GM18517 (cell line): ENCODE measurements at regions not wholly inside any gene's neighbourhood (a gene's known extent, or its start where the extent isn't known, plus 50 kb on each side); places are given as distances from the start of the nearest gene placed in this dataset.

Experiments
- ATAC-seq: cut with Tn5 transposase; IDR thresholded peaks from one replicate; pipeline ENCODE4 v1.9.1; 2021; ENCODE audit warnings: mild to moderate bottlenecking, moderate library complexity; ENCODE audit not compliant: unreplicated experiment

GRCh38 chr5:93279296-93279963, 301.6 kb downstream of the NR2F1-AS1 start:
- no peak for ATAC-seq

GRCh38 chr5:93278896-93279295, 302.1 kb downstream of the NR2F1-AS1 start:
- no peak for ATAC-seq

- ATAC-seq, result no peak
Observed at GRCh38 chr5:93277051-93277450, 304.0 kb downstream of the NR2F1-AS1 start.

GRCh38 chr5:93275376-93275775, 305.6 kb downstream of the NR2F1-AS1 start:
- ATAC-seq, result no peak

- ATAC-seq, result no peak
Observed at GRCh38 chr5:93274291-93274690, 306.7 kb downstream of the NR2F1-AS1 start.

- no peak for ATAC-seq
Observed at GRCh38 chr5:93273176-93273575, 307.8 kb downstream of the NR2F1-AS1 start.

- no peak for ATAC-seq
Observed at GRCh38 chr5:93272108-93272507, 308.9 kb downstream of the NR2F1-AS1 start.

- no peak for ATAC-seq
Observed at GRCh38 chr5:93267736-93268135, 313.3 kb downstream of the NR2F1-AS1 start.

GRCh38 chr5:93267276-93267675, 313.7 kb downstream of the NR2F1-AS1 start:
- ATAC-seq, result no peak

- ATAC-seq, result no peak
Observed at GRCh38 chr5:93257616-93258015, 323.4 kb downstream of the NR2F1-AS1 start.

- no peak for ATAC-seq
Observed at GRCh38 chr5:93255796-93256195, 325.2 kb downstream of the NR2F1-AS1 start.

- no peak for ATAC-seq
Observed at GRCh38 chr5:93252165-93252564, 328.9 kb downstream of the NR2F1-AS1 start.

GRCh38 chr5:93251347-93251746, 329.7 kb downstream of the NR2F1-AS1 start:
- ATAC-seq, result no peak

GRCh38 chr5:93250424-93250823, 330.6 kb downstream of the NR2F1-AS1 start:
- no peak for ATAC-seq

GRCh38 chr5:93249651-93250289, 331.2 kb downstream of the NR2F1-AS1 start:
- no peak for ATAC-seq

- no peak for ATAC-seq
Observed at GRCh38 chr5:93247105-93247504, 333.9 kb downstream of the NR2F1-AS1 start.

GRCh38 chr5:93246090-93246855, 334.7 kb downstream of the NR2F1-AS1 start:
- no peak for ATAC-seq

GRCh38 chr5:93245226-93245625, 335.8 kb downstream of the NR2F1-AS1 start:
- no peak for ATAC-seq

GRCh38 chr5:93243481-93243880, 337.5 kb downstream of the NR2F1-AS1 start:
- ATAC-seq, result no peak

- no peak for ATAC-seq
Observed at GRCh38 chr5:93240228-93240834, 340.7 kb downstream of the NR2F1-AS1 start.

GRCh38 chr5:93236807-93237421, 344.1 kb downstream of the NR2F1-AS1 start:
- ATAC-seq, result no peak
